ENCODE measurements at regions not wholly inside any gene's neighbourhood (a gene's known extent, or its start where the extent isn't known, plus 50 kb on each side); places are given as distances from the start of the nearest gene placed in this dataset.
"Not testable (repeated sequence)": the region's sequence is repeated elsewhere in the genome, so short reads cannot be mapped to it uniquely, and the experiment has no call there.

DNA sequence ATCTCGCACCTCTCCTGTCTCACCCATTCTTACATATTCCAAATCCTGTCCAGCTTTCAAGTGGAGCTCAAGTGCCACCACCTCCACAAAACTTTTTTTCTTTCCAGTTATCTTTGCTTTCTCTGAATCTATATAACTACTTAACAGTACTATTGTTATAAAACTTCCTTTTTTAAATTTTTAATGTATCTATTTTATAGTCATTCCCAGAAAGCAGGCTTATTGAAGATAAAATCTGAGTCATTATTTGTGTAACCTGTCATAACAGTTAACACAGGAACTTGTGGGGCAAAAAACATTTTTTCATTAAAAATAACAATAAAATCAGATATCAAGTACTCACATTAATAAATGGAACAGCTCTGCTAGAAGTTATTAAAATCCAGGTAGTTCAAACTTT, 73.3 kb upstream of the ALCAM start:
- DNase-seq (ENCODE audit: low spot score): no peak
- H3K27ac Mint-ChIP-seq (ENCODE audit: unreplicated experiment): no peak overlapping the region
- no peaks in the 10 kb centered on the region for H3K27me3 Mint-ChIP-seq (ENCODE audit: low read depth)
- no peaks in the 10 kb centered on the region for H3K36me3 Mint-ChIP-seq (ENCODE audit: low read depth)
- H3K4me1 Mint-ChIP-seq (ENCODE audit: low read depth): peaks cover 5% of the 10 kb centered on the region
- TF ChIP-seq, protein P1, sequence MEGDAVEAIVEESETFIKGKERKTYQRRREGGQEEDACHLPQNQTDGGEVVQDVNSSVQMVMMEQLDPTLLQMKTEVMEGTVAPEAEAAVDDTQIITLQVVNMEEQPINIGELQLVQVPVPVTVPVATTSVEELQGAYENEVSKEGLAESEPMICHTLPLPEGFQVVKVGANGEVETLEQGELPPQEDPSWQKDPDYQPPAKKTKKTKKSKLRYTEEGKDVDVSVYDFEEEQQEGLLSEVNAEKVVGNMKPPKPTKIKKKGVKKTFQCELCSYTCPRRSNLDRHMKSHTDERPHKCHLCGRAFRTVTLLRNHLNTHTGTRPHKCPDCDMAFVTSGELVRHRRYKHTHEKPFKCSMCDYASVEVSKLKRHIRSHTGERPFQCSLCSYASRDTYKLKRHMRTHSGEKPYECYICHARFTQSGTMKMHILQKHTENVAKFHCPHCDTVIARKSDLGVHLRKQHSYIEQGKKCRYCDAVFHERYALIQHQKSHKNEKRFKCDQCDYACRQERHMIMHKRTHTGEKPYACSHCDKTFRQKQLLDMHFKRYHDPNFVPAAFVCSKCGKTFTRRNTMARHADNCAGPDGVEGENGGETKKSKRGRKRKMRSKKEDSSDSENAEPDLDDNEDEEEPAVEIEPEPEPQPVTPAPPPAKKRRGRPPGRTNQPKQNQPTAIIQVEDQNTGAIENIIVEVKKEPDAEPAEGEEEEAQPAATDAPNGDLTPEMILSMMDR (IDR thresholded peaks at IDR 0.05): no peak
- no peak overlapping the region for H3K4me3 Mint-ChIP-seq (ENCODE audit: unreplicated experiment)
- peaks cover 11% of the 10 kb centered on the region for H3K9me3 Mint-ChIP-seq (ENCODE audit: low read depth)

DNA sequence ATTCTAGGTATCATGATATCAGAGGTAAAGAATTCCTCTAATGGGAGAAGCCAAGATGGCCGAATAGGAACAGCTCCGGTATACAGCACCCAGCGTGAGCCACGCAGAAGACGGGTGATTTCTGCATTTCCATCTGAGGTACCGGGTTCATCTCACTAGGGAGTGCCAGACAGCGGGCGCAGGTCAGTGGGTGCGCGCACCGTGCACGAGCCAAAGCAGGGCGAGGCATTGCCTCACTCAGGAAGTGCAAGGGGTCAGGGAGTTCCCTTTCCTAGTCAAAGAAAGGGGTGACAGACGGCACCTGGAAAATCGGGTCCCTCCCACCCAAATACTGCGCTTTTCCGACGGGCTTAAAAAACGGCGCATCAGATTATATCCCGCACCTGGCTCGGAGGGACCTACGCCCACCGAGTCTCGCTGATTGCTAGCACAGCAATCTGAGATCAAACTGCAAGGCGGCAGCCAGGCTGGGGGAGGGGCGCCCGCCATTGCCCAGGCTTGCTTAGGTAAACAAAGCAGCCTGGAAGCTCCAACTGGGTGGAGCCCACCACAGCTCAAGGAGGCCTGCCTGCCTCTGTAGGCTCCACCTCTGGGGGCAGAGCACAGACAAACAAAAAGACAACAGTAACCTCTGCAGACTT, 70.4 kb upstream of the ALCAM start:
- not testable (repeated sequence) for H3K9me3 Mint-ChIP-seq (ENCODE audit: low read depth); H3K4me3 Mint-ChIP-seq (ENCODE audit: unreplicated experiment); H3K36me3 Mint-ChIP-seq (ENCODE audit: low read depth); H3K4me1 Mint-ChIP-seq (ENCODE audit: low read depth); H3K27me3 Mint-ChIP-seq (ENCODE audit: low read depth); H3K27ac Mint-ChIP-seq (ENCODE audit: unreplicated experiment)
- DNase-seq (ENCODE audit: low spot score): peak; percentile 34

DNA sequence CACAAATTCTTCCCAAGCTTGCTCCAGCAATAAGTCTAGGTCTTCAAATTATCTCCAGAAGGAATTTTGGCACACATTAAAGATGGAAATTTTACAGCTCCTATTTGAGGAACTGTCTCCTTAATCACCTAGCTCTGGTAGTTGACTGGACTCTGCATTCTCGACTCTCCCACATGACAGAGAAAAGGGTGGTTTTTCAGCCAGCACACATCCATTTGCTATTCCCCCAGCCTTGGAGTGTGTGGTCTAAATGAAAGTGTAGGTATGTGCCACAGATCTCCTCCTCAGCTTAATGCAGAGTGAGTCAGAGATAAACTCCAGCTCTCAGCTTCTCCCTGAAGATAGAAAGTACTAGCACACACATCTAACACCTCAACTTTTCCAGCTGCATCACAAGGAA, 62.2 kb upstream of the ALCAM start:
- TF ChIP-seq, protein P1 (IDR thresholded peaks at IDR 0.05): no peak
- no peak overlapping the region for H3K4me3 Mint-ChIP-seq (ENCODE audit: unreplicated experiment)
- peaks cover 11% of the 10 kb centered on the region for H3K36me3 Mint-ChIP-seq (ENCODE audit: low read depth)
- no peaks in the 10 kb centered on the region for H3K4me1 Mint-ChIP-seq (ENCODE audit: low read depth)
- no peak for DNase-seq (ENCODE audit: low spot score)
- no peaks in the 10 kb centered on the region for H3K27me3 Mint-ChIP-seq (ENCODE audit: low read depth)
- H3K9me3 Mint-ChIP-seq (ENCODE audit: low read depth): peaks cover 46% of the 10 kb centered on the region
- H3K27ac Mint-ChIP-seq (ENCODE audit: unreplicated experiment): no peak overlapping the region

DNA sequence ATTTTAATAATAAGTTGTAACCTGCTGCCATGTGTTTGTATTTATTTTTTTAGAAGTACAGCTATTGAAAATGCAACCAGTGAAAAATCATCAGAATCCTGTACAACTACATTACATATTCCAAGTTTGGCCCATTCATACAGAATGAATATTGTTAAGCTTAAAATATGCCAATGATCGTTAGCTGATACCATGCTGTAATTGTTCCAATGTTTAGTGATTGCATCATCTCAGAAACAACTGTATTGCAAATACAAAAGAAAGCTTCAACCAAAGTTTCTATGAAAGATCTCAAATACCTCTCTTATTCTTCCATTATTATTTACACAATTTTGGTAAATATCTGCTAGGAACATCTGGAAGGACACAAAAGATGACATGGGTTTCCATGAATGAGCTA, 51.6 kb upstream of the ALCAM start:
- Mint-ChIP-seq H3K27me3 (ENCODE audit: low read depth) (no peaks in the 10 kb centered on the region), H3K4me3 (ENCODE audit: unreplicated experiment) (no peak overlapping the region), H3K27ac (ENCODE audit: unreplicated experiment) (no peak overlapping the region), H3K36me3 (ENCODE audit: low read depth) (no peaks in the 10 kb centered on the region), H3K9me3 (ENCODE audit: low read depth) (peaks cover 11% of the 10 kb centered on the region), H3K4me1 (ENCODE audit: low read depth) (peaks cover 7% of the 10 kb centered on the region)
- DNase-seq (ENCODE audit: low spot score): no peak
- TF ChIP-seq, protein P1 (IDR thresholded peaks at IDR 0.05): no peak

DNA sequence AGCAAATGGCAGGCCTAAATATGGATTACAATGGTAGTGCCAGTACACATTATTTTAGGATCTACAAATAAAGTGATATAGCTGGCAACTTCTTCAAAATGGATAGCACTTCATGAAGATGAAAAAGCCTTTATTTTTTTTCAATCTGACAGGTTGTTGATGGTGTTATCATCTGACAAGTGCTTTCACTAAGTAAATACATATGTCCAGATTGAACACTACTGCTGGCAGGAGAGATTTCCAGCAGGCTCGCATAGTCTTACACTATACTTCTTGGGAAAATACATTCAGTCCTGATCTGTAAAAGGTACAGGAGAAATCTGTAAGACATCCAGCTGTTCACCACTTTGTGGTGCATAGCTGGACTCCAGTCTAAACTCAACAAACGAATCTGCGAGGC, 50.9 kb upstream of the ALCAM start:
- Mint-ChIP-seq H3K4me1 (ENCODE audit: low read depth) (peaks cover 7% of the 10 kb centered on the region), H3K27ac (ENCODE audit: unreplicated experiment) (no peak overlapping the region)

DNA sequence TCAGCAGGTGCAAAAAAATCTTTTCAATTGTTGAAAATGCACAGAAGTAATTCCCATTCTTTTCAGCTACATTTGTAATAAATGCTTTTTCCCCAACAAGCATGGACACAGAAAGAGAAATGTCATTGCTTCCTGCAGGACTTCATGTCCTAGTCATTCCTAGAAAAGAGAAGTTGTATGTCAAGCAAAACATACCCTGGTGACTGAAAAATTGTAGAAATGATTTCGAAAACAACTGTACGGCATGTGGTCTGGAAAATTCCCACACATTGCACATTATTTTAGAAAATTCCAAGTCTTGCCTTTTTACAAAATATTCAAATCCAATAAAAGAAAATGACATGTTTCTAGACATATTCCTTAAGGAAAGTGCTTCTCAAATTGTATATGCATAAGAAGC, 50.4 kb upstream of the ALCAM start:
- Mint-ChIP-seq H3K9me3 (ENCODE audit: low read depth) (peaks cover 4% of the 10 kb centered on the region), H3K27ac (ENCODE audit: unreplicated experiment) (no peak overlapping the region), H3K4me1 (ENCODE audit: low read depth) (peaks cover 7% of the 10 kb centered on the region), H3K27me3 (ENCODE audit: low read depth) (no peaks in the 10 kb centered on the region), H3K36me3 (ENCODE audit: low read depth) (no peaks in the 10 kb centered on the region), H3K4me3 (ENCODE audit: unreplicated experiment) (no peak overlapping the region)
- DNase-seq (ENCODE audit: low spot score): no peak
- TF ChIP-seq, protein P1 (IDR thresholded peaks at IDR 0.05): no peak

More for the DNA sequence above, 50.9 kb upstream of the ALCAM start:
- DNase-seq (ENCODE audit: low spot score): no peak
- Mint-ChIP-seq H3K4me3 (ENCODE audit: unreplicated experiment) (no peak overlapping the region), H3K36me3 (ENCODE audit: low read depth) (no peaks in the 10 kb centered on the region), H3K9me3 (ENCODE audit: low read depth) (peaks cover 7% of the 10 kb centered on the region), H3K27me3 (ENCODE audit: low read depth) (no peaks in the 10 kb centered on the region)
- TF ChIP-seq, protein P1 (IDR thresholded peaks at IDR 0.05): no peak
